ENCODE measurements at regions not wholly inside any gene's neighbourhood (a gene's known extent, or its start where the extent isn't known, plus 50 kb on each side); places are given as distances from the start of the nearest gene placed in this dataset.
A peak's percentile ranks its signal among the peaks of the same experiment; 100 is the strongest.
"Not testable (repeated sequence)": the region's sequence is repeated elsewhere in the genome, so short reads cannot be mapped to it uniquely, and the experiment has no call there.

GRCh38 chr5:71343994-71344393 lies 111.5 kb upstream of the BDP1 start:
- intact Hi-C loops (cut with DNase I); DNase-seq (ENCODE audit: low spot score): not testable (repeated sequence)

GRCh38 chr5:71372601-71373000 lies 82.8 kb upstream of the BDP1 start:
- DNase-seq (ENCODE audit: low spot score); intact Hi-C loops (cut with DNase I): not testable (repeated sequence)

GRCh38 chr5:71373054-71373734 lies 82.3 kb upstream of the BDP1 start:
- DNase-seq (ENCODE audit: low spot score): not testable (repeated sequence)

GRCh38 chr5:71384204-71384603 lies 71.2 kb upstream of the BDP1 start:
- DNase-seq (ENCODE audit: low spot score); intact Hi-C loops (cut with DNase I): not testable (repeated sequence)

More at GRCh38 chr5:71373054-71373734, 82.3 kb upstream of the BDP1 start:
- intact Hi-C loops (cut with DNase I): not testable (repeated sequence)

GRCh38 chr5:71384706-71385105 lies 70.7 kb upstream of the BDP1 start:
- intact Hi-C loops (cut with DNase I): no loop called here
- no peak for DNase-seq (ENCODE audit: low spot score)

GRCh38 chr5:71385208-71385607 lies 70.2 kb upstream of the BDP1 start:
- DNase-seq (ENCODE audit: low spot score); intact Hi-C loops (cut with DNase I): not testable (repeated sequence)

GRCh38 chr5:71388184-71388583 lies 67.3 kb upstream of the BDP1 start:
- intact Hi-C loops (cut with DNase I): not testable (repeated sequence)
- DNase-seq (ENCODE audit: low spot score): peak; percentile 78

GRCh38 chr5:71398400-71398799 lies 57.1 kb upstream of the BDP1 start:
- DNase-seq (ENCODE audit: low spot score); intact Hi-C loops (cut with DNase I): not testable (repeated sequence)

- DNase-seq (ENCODE audit: low spot score); intact Hi-C loops (cut with DNase I): not testable (repeated sequence)
These were observed 56.6 kb upstream of the BDP1 start for GRCh38 chr5:71398859-71399258.

- intact Hi-C loops (cut with DNase I); DNase-seq (ENCODE audit: low spot score): not testable (repeated sequence)
These were observed 56.0 kb upstream of the BDP1 start for GRCh38 chr5:71399443-71399842.

GRCh38 chr5:71400626-71401025 lies 54.8 kb upstream of the BDP1 start:
- DNase-seq (ENCODE audit: low spot score); intact Hi-C loops (cut with DNase I): not testable (repeated sequence)

- intact Hi-C loops (cut with DNase I): not testable (repeated sequence)
These were observed 54.3 kb upstream of the BDP1 start for GRCh38 chr5:71401150-71401549.

GRCh38 chr5:71401564-71401963 lies 53.9 kb upstream of the BDP1 start:
- not testable (repeated sequence) for DNase-seq (ENCODE audit: low spot score)

More at GRCh38 chr5:71401150-71401549, 54.3 kb upstream of the BDP1 start:
- DNase-seq (ENCODE audit: low spot score): not testable (repeated sequence)

GRCh38 chr5:71404441-71404840 lies 51.0 kb upstream of the BDP1 start:
- DNase-seq (ENCODE audit: low spot score); intact Hi-C loops (cut with DNase I): not testable (repeated sequence)

More at GRCh38 chr5:71401564-71401963, 53.9 kb upstream of the BDP1 start:
- intact Hi-C loops (cut with DNase I): not testable (repeated sequence)

GRCh38 chr5:71404936-71405335 lies 50.5 kb upstream of the BDP1 start:
- intact Hi-C loops (cut with DNase I); DNase-seq (ENCODE audit: low spot score): not testable (repeated sequence)
